ENCODE measurements at regions not wholly inside any gene's neighbourhood (a gene's known extent, or its start where the extent isn't known, plus 50 kb on each side); places are given as distances from the start of the nearest gene placed in this dataset.

- TF ChIP-seq MYC (IDR thresholded peaks at IDR 0.05; ENCODE audit: low read depth, low read length), result no peak
- TF ChIP-seq POLR2A (IDR thresholded peaks at IDR 0.05; ENCODE audit: extremely low read depth, insufficient read length), result no peak
- TF ChIP-seq MAX (IDR thresholded peaks at IDR 0.05; ENCODE audit: low read depth, low read length), result no peak
- TF ChIP-seq CTCF (IDR thresholded peaks at IDR 0.05; ENCODE audit: low read depth, low read length), result no peak
- no peak overlapping the region for H3K4me3 ChIP-seq (ENCODE audit: low read depth, low read length)
- DNase-seq (ENCODE audit: low read depth), result no peak
Measured at GRCh38 chr9:89837934-89838310, 233.1 kb downstream of the GADD45G start.

GRCh38 chr9:89838621-89839020 lies 233.8 kb downstream of the GADD45G start:
- TF ChIP-seq POLR2A (IDR thresholded peaks at IDR 0.05; ENCODE audit: extremely low read depth, insufficient read length), result no peak
- no peak for TF ChIP-seq CTCF (IDR thresholded peaks at IDR 0.05; ENCODE audit: low read depth, low read length)
- TF ChIP-seq MYC (IDR thresholded peaks at IDR 0.05; ENCODE audit: low read depth, low read length), result no peak
- TF ChIP-seq MAX (IDR thresholded peaks at IDR 0.05; ENCODE audit: low read depth, low read length), result no peak
- no peak overlapping the region for H3K4me3 ChIP-seq (ENCODE audit: low read depth, low read length)
- DNase-seq (ENCODE audit: low read depth), result no peak

- DNase-seq (ENCODE audit: low read depth), result no peak
- TF ChIP-seq POLR2A (IDR thresholded peaks at IDR 0.05; ENCODE audit: extremely low read depth, insufficient read length), result no peak
Measured at GRCh38 chr9:89839449-89839848, 234.6 kb downstream of the GADD45G start.

GRCh38 chr9:89839952-89840351 lies 235.1 kb downstream of the GADD45G start:
- no peak for DNase-seq (ENCODE audit: low read depth)
- TF ChIP-seq POLR2A (IDR thresholded peaks at IDR 0.05; ENCODE audit: extremely low read depth, insufficient read length) (no peak), CTCF (IDR thresholded peaks at IDR 0.05; ENCODE audit: low read depth, low read length) (no peak), MYC (IDR thresholded peaks at IDR 0.05; ENCODE audit: low read depth, low read length) (no peak), MAX (IDR thresholded peaks at IDR 0.05; ENCODE audit: low read depth, low read length) (no peak)
- no peak overlapping the region for H3K4me3 ChIP-seq (ENCODE audit: low read depth, low read length)

More at GRCh38 chr9:89839449-89839848, 234.6 kb downstream of the GADD45G start:
- H3K4me3 ChIP-seq (ENCODE audit: low read depth, low read length), result no peak overlapping the region

DNA sequence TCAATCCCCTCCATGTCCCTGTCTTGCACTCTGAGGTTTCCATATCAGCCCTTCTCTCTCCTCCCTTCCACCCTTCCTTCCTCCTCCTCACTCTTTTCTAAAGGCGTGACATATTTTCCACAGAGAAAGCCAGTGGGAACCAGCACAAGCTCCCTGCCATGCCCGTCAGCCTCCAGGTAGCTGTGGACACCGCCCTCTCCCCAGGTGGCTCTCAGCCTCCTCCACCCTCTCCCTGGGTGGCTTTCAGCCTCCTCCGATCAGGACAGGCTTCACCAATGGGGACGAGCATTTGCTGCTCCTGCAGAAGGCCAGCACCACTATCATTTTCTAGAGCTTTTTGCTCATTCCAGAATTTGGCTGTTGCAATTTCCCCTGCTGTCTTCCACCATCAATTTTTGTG lies 236.6 kb downstream of the GADD45G start:
- TF ChIP-seq POLR2A (IDR thresholded peaks at IDR 0.05; ENCODE audit: extremely low read depth, insufficient read length) (no peak), MAX (IDR thresholded peaks at IDR 0.05; ENCODE audit: low read depth, low read length) (no peak), MYC (IDR thresholded peaks at IDR 0.05; ENCODE audit: low read depth, low read length) (no peak)
- H3K4me3 ChIP-seq (ENCODE audit: low read depth, low read length), result no peak overlapping the region
- DNase-seq (ENCODE audit: low read depth), result no peak

- TF ChIP-seq MAX (IDR thresholded peaks at IDR 0.05; ENCODE audit: low read depth, low read length) (no peak), POLR2A (IDR thresholded peaks at IDR 0.05; ENCODE audit: extremely low read depth, insufficient read length) (no peak), MYC (IDR thresholded peaks at IDR 0.05; ENCODE audit: low read depth, low read length) (no peak), CTCF (IDR thresholded peaks at IDR 0.05; ENCODE audit: low read depth, low read length) (no peak)
- no peak overlapping the region for H3K4me3 ChIP-seq (ENCODE audit: low read depth, low read length)
- no peak for DNase-seq (ENCODE audit: low read depth)
Measured at GRCh38 chr9:89842267-89842768, 237.5 kb downstream of the GADD45G start.

GRCh38 chr9:89843074-89843473 lies 238.3 kb downstream of the GADD45G start:
- DNase-seq (ENCODE audit: low read depth), result no peak
- TF ChIP-seq CTCF (IDR thresholded peaks at IDR 0.05; ENCODE audit: low read depth, low read length) (no peak), MYC (IDR thresholded peaks at IDR 0.05; ENCODE audit: low read depth, low read length) (no peak), MAX (IDR thresholded peaks at IDR 0.05; ENCODE audit: low read depth, low read length) (no peak), POLR2A (IDR thresholded peaks at IDR 0.05; ENCODE audit: extremely low read depth, insufficient read length) (no peak)
- H3K4me3 ChIP-seq (ENCODE audit: low read depth, low read length), result no peak overlapping the region
